ENCODE measurements at regions not wholly inside any gene's neighbourhood (a gene's known extent, or its start where the extent isn't known, plus 50 kb on each side); places are given as distances from the start of the nearest gene placed in this dataset.

DNA sequence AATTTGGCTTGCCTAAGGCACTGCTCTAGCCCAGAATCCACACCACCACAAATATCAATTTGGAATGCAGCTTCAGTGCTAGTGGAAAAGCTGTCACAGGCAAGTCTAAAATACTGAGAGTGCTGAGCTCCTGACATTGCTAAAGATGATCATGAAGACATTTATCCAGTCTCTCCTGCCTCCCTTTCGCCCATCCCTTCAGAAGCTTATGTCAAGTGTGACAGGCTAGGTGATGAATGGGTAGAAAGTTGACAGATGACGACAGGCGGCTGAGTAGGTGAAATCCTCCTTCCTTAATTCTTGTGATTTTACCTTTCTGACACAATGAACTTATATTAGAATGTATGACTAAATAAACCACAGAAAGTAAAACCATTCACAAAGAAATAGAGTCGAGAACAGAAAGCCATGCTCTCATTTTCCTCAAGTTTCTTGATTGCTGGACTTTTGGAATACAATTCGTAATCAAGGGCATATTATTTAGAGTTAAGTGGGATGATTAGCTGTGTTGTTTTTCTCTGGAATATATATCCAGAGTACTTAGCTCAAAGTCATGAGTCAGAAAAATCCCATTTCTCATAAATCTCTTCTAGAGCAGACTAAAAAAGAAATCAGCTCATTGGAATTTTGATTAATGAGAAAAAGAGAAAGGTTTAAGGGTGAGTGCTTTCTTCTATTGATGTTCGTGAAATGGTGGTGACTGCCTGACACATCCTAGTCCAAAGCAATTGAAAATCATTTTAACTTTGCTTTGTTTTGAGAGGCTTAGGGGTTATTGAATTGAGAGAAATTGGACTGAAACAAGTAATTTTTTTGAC is 1228.2 kb upstream of the CITED2 start:
- no peak for DNase-seq

GRCh38 chr6:140601021-140601808 is 1226.8 kb upstream of the CITED2 start:
- DNase-seq, result no peak

GRCh38 chr6:140599916-140600315 is 1225.5 kb upstream of the CITED2 start:
- no peak for DNase-seq

DNA sequence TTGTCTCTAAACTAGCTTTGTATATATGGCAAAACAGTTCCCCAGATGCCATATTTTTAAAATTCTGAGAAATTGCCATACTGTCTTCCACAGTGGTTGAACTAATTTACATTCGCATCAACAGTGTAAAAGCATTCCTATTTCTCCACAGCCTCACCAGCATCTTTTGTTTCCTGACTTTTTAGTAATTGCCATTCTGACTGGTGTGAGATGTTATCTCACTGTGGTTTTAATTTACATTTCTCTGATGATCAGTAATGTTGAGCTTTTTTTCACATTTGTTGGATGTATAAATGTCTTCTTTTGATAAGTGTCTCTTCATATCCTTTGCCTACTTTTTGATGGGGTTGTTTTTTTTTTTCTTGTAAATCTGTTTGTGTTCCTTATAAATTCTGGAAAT is 1222.7 kb upstream of the CITED2 start:
- DNase-seq, result no peak

GRCh38 chr6:140594806-140595128 is 1220.3 kb upstream of the CITED2 start:
- DNase-seq, result no peak

DNA sequence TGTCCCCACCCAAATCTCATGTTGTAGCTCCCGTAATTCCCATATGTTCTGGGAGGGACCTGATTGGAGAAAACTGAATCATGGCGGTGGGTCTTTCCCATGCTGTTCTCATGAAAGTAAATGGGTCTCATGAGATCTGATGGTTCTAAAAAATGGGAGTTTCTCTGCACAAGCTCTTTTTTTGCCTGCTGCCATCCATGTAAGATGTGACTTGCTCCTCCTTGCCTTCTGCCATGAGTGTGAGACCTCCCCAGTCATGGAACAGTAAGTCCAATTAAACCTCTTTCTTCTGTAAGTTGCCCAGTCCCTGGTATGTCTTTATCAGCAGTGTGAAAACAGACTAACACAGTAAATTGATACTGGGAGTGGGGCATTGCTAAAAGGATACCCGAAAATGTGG is 1218.4 kb upstream of the CITED2 start:
- no peak for DNase-seq

- DNase-seq, result no peak
Measured at GRCh38 chr6:140590641-140591040, 1216.2 kb upstream of the CITED2 start.

- no peak for DNase-seq
Measured at GRCh38 chr6:140586426-140587061, 1212.1 kb upstream of the CITED2 start.

- no peak for DNase-seq
Measured at GRCh38 chr6:140581601-140582000, 1207.2 kb upstream of the CITED2 start.

- DNase-seq, result no peak
Measured at GRCh38 chr6:140579918-140580317, 1205.5 kb upstream of the CITED2 start.

GRCh38 chr6:140576004-140576555 is 1201.6 kb upstream of the CITED2 start:
- DNase-seq, result no peak

DNA sequence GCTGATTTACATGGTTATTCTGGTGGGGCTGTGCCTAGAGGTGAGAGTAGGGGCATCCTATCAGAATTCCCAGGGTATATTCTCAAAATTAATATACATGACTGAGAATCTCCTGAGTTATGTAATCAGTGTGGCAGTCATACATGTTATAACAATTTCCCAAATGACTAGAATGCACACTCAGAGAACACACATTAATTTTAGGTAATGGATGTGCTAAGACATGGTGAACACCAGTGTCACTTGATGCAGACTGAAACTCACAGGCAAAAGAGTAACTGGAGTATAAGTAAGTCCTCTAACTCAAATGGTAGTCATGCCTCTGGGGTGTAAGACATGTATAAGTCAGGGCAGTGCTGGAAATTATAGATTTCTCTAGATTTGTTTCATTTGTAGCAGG is 1198.4 kb upstream of the CITED2 start:
- no peak for DNase-seq

DNA sequence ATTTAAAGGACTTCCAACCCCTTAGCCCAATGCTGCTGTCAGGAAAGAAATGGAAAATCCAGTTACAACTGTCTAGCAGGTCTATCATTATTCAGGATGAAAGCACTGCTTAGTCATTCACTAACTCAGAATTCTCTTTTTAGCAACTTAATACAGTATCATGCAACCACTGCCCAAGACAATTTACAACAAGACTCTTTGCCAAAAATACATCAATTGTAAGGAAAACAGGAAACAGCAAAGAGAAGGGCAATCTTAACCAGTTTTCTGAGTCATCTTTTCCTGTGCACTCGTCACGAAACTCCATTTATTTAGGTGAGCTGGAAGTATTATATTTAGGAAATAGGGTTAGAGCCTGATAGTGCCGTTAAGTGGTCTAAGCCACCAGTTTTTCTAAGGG is 1197.7 kb upstream of the CITED2 start:
- DNase-seq, result no peak

- no peak for DNase-seq
Measured at GRCh38 chr6:140571145-140571544, 1196.7 kb upstream of the CITED2 start.

DNA sequence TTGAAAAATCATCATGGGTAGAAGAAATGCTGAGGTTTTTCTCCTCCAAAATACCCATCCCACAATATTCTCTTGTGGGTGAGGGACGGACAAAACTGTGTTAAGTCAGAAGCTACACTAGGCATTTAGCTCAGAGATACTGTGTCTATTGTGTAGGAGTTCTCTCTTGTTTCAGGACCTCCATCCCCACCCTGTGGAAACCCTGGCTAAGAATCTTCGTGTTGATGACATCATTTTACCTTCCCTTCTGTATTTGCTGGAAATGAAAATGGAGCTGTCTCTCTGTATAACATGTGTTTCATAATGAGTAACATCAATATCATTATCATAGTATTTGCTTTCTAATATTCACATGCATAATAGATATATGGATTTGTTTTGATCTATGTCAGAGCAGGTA is 1193.0 kb upstream of the CITED2 start:
- DNase-seq, result no peak

DNA sequence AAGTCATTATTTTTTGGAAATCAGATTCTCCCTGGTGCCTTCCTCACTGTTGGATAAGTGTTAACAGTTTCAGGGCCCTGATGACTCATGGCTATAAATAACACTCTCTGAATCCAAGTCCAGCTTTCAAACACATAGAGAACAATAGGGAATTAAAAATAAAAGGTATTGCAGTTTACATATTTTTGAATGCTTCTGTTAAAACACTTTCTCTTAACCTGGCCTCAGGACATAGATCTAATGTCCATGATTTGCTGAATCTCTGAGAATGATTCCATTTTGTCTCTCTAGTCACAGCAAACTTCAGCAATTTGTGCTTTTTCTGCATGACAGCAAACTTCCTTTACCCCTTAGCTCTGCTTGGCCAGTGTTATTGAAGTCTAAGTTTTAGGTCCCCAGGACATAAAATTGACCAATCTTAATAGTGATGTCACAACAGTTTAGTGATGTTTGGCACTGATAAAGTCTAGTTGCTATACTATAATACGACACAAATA is 1192.4 kb upstream of the CITED2 start:
- no peak for DNase-seq

- DNase-seq, result no peak
Measured at GRCh38 chr6:140563728-140564127, 1189.3 kb upstream of the CITED2 start.

DNA sequence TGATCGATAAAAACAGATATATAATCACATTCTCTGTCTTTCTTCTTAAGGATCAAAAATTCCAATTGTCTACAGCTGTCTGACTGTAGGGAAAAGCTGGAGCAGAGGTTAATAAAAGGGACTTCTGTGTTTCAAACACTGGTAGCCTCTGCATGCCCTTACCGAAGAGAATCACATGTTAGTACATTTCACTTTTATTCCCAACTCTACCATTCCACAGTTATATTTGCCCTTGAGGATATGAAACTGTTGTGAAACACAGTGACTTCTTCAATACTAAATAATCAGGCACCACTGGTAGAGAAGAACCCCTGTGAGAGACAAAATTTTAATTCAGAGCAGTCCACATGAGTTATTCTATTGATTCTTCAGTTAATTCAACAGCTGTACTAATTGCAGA is 1187.3 kb upstream of the CITED2 start:
- no peak for DNase-seq

GRCh38 chr6:140560671-140561070 is 1186.2 kb upstream of the CITED2 start:
- no peak for DNase-seq

DNA sequence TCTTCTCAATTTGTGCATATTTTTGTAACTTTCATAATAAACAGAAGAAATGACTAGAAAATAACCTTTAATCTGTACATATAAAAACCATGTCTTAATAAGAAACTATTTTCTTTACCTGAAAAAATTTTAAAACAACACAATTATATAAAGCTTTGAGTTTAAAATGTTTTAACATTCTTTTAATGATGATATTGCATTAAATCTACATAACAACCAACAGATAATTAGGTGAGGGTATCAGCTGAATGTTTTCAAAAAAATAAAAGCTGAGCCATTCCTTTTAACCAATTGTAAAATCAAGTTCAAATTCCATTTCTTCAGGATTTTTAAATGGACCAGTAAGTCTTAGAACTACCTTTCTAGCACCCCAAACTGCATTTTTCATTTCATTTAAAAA is 1185.0 kb upstream of the CITED2 start:
- DNase-seq, result no peak

GRCh38 chr6:140554421-140554820 is 1180.0 kb upstream of the CITED2 start:
- no peak for DNase-seq

- no peak for DNase-seq
Measured at GRCh38 chr6:140548366-140548765, 1173.9 kb upstream of the CITED2 start.

DNA sequence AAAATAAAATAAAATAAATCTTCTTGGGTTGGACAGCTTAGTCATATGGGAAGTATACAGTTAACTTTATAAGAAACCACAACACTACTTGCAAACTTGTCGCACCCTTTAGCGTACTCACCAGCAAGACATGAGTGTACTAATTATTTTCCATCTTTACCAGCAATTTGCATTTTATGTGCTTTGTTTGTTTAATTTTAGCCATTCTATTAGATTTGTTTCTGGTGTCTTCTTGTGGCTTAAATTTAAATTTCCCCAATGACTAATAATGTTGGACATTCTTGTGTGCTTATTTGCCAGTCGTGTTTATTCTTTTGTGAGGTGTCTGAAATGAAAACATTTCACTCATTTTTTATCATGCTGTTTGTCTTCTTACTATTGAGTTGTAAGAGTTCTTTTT is 1172.2 kb upstream of the CITED2 start:
- no peak for DNase-seq

- no peak for DNase-seq
Measured at GRCh38 chr6:140544431-140544830, 1170.0 kb upstream of the CITED2 start.
